Neuronal stem cell (in vitro differentiated cells): ENCODE measurements at regions not wholly inside any gene's neighbourhood (a gene's known extent, or its start where the extent isn't known, plus 50 kb on each side); places are given as distances from the start of the nearest gene placed in this dataset.

Source experiments
- DNase-seq: peaks from one replicate; pipeline ENCODE4 v3.0.0-alpha.2; 2013; ENCODE audit warnings: low spot score
- H2AFZ ChIP-seq: one replicate; pipeline ENCODE4 v1.6.1; 2013; ENCODE audit warnings: mild to moderate bottlenecking, low read length, inconsistent platforms
- H2AK5ac ChIP-seq: 2 replicates; pipeline ENCODE4 v1.6.1; 2013; ENCODE audit warnings: low read depth, mild to moderate bottlenecking, inconsistent platforms, low read length, moderate library complexity, mixed read lengths
- H2BK120ac ChIP-seq: 2 replicates; pipeline ENCODE4 v1.6.1; 2013; ENCODE audit warnings: low read depth, mild to moderate bottlenecking, inconsistent platforms, low read length, moderate library complexity, mixed read lengths
- H2BK12ac ChIP-seq: one replicate; pipeline ENCODE4 v1.6.1; 2013; ENCODE audit warnings: low read length, inconsistent platforms
- H2BK15ac ChIP-seq: 2 replicates; pipeline ENCODE4 v1.6.1; 2013; ENCODE audit warnings: mild to moderate bottlenecking, low read length, inconsistent platforms, mixed read lengths
- H2BK5ac ChIP-seq: one replicate; pipeline ENCODE4 v1.6.1; 2013; ENCODE audit warnings: inconsistent platforms, mild to moderate bottlenecking, low read length, moderate library complexity
- H3K14ac ChIP-seq: one replicate; pipeline ENCODE4 v1.6.1; 2013; ENCODE audit warnings: low read length, inconsistent platforms
- H3K18ac ChIP-seq: 2 replicates; pipeline ENCODE4 v1.6.1; 2013; ENCODE audit warnings: low read length, inconsistent platforms
- H3K23ac ChIP-seq: 2 replicates; pipeline ENCODE4 v1.6.1; 2013; ENCODE audit warnings: low read depth, mild to moderate bottlenecking, mixed read lengths, low read length, inconsistent platforms; ENCODE audit not compliant: poor library complexity
- H3K27ac ChIP-seq: replicated peaks from 3 replicates; pipeline ENCODE4 v1.5.1; 2013; ENCODE audit warnings: low read length, inconsistent platforms
- H3K27me3 ChIP-seq, 3 experiments: 2 replicates each; pipeline ENCODE4 v1.6.1; 2013; ENCODE audit warnings: low read length in 3 of 3, mild to moderate bottlenecking in 2 of 3, inconsistent platforms in 1 of 3, low read depth in 1 of 3, mixed read lengths in 1 of 3, moderate library complexity in 1 of 3; ENCODE audit not compliant: control insufficient read depth in 3 of 3, insufficient read depth in 3 of 3
- H3K36me3 ChIP-seq, 2 donors: replicated peaks in 1 of 2; 2 replicates each; pipeline ENCODE4 v1.6.1; 2013; ENCODE audit warnings: low read length in 2 of 2; ENCODE audit not compliant: control insufficient read depth in 2 of 2, insufficient read depth in 2 of 2
- H3K4ac ChIP-seq: 2 replicates; pipeline ENCODE4 v1.6.1; 2013; ENCODE audit warnings: inconsistent platforms, mild to moderate bottlenecking, low read length, moderate library complexity
- H3K4me1 ChIP-seq, 2 donors: 1 replicate in 1 of 2; 2 replicates in 1 of 2; pipeline ENCODE4 v1.6.1; 2013; ENCODE audit warnings: low read length in 2 of 2, low read depth in 1 of 2; ENCODE audit not compliant: control insufficient read depth in 2 of 2, insufficient read depth in 1 of 2
- H3K4me2 ChIP-seq: one replicate; pipeline ENCODE4 v1.6.1; 2013; ENCODE audit warnings: mild to moderate bottlenecking, low read length, inconsistent platforms; ENCODE audit not compliant: insufficient read depth, poor library complexity, severe bottlenecking
- H3K4me3 ChIP-seq, 2 donors: 2 replicates each; pipeline ENCODE4 v1.5.1; 2013; ENCODE audit warnings: low read length in 2 of 2, mild to moderate bottlenecking in 2 of 2, inconsistent platforms in 1 of 2, moderate library complexity in 1 of 2
- H3K79me1 ChIP-seq: one replicate; pipeline ENCODE4 v1.6.1; 2013; ENCODE audit warnings: low read depth, mild to moderate bottlenecking, inconsistent platforms, low read length, moderate library complexity
- H3K9ac ChIP-seq: one replicate; pipeline ENCODE4 v1.6.1; 2013; ENCODE audit warnings: mild to moderate bottlenecking, low read depth, low read length, inconsistent platforms; ENCODE audit not compliant: poor library complexity
- H3K9me3 ChIP-seq, 2 donors: replicated peaks in 1 of 2; 2 replicates each; pipeline versions ENCODE3 to v1.6.1; 2013; ENCODE audit warnings: low read length in 2 of 2, mild to moderate bottlenecking in 2 of 2, inconsistent platforms in 1 of 2, low read depth in 1 of 2, mixed read lengths in 1 of 2, moderate library complexity in 1 of 2; ENCODE audit not compliant: control insufficient read depth in 2 of 2, insufficient read depth in 1 of 2
- H4K8ac ChIP-seq: one replicate; pipeline ENCODE4 v1.6.1; 2013; ENCODE audit warnings: low read depth, mild to moderate bottlenecking, inconsistent platforms, low read length, moderate library complexity
- H4K91ac ChIP-seq: one replicate; pipeline ENCODE4 v1.6.1; 2013; ENCODE audit warnings: low read length, low read depth, mild to moderate bottlenecking, inconsistent platforms; ENCODE audit not compliant: poor library complexity
- WGBS, 2 donors: extraction: QIAGEN DNeasy Blood & Tissue Kit; methylation state at CpG; one replicate each; pipeline ENCODE4 v1.1.7; 2013; ENCODE audit warnings: missing lambda C conversion rate in 2 of 2, mixed read lengths in 1 of 2; ENCODE audit not compliant: insufficient read length in 2 of 2, insufficient replicate concordance in 1 of 2; ENCODE audit errors: extremely low coverage in 2 of 2; 5-methylcytosine and 5-hydroxymethylcytosine counted together

DNA sequence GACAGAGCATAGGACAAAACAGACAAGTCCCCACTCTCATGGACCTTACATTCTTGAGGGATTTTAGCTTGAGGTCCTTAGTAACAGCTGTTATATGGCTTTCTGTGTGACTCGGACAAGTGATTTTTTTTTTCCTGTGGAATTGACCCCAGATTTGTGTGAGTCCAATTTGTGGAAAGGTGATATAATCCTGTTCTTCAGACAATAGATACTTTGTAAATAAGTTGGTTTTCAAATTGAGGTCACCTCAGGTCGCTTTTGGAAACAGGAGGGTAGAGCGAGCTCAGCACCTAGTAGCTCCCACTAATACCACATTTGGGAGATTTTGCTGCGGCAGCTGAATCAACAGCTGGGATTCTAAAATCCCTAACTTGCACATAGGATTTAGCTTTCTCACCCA, 1008.8 kb downstream of the ADGRL3 start:
- Histone ChIP-seq H3K4me3 (no peak overlapping the region), H3K36me3 (no peaks in the 10 kb centered on the region), H3K9ac (no peak overlapping the region), H3K23ac (no peak overlapping the region), H3K27me3 (no peaks in the 10 kb centered on the region), H4K91ac (no peak overlapping the region), H2BK120ac (no peak overlapping the region), H3K79me1 (no peaks in the 10 kb centered on the region), H2AK5ac (no peak overlapping the region), H3K9me3 (peaks cover 0 to 3% of the 10 kb centered on the region in 2 donors), H2AFZ (no peak overlapping the region), H3K27ac (no peak overlapping the region), H2BK12ac (no peak overlapping the region), H3K4ac (no peak overlapping the region), H4K8ac (no peak overlapping the region), H2BK5ac (no peak overlapping the region), H2BK15ac (no peak overlapping the region), H3K4me2 (no peak overlapping the region), H3K4me1 (peaks cover 0 to 5% of the 10 kb centered on the region in 2 donors), H3K14ac (no peak overlapping the region), H3K18ac (no peak overlapping the region)
- WGBS, 2 donors, result no CpG with 5 or more reads among the region's 4 CpGs
- DNase-seq, result no peak

DNA sequence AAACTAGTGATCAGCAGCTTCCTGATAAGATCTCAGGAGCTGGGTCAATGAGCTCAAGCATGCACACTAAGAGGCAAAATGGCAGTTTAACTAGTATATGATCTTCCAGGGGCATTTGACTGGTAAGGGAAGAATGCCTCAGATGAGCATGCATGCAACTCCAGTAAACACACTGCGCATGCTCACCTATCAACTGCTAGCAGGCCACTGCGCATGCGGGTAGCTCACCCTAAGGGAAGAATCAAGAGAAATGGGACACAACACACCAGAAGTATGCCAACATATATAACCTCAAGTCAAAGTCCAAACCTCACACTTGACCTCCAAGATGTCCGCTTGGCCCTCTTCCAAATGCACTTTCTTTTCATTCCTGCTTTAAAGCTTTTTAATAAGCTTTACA, 1004.0 kb downstream of the ADGRL3 start:
- Histone ChIP-seq H3K18ac (no peak overlapping the region), H4K8ac (no peak overlapping the region), H3K4me3 (no peak overlapping the region), H3K27me3 (no peaks in the 10 kb centered on the region), H3K4me1 (peaks cover 0 to 5% of the 10 kb centered on the region in 2 donors), H2BK15ac (no peak overlapping the region), H4K91ac (no peak overlapping the region), H3K36me3 (no peaks in the 10 kb centered on the region), H3K79me1 (no peaks in the 10 kb centered on the region), H3K4ac (no peak overlapping the region), H3K4me2 (no peak overlapping the region), H3K14ac (no peak overlapping the region), H3K9me3 (peaks cover 0 to 3% of the 10 kb centered on the region in 2 donors), H2BK5ac (no peak overlapping the region), H2BK12ac (no peak overlapping the region), H2AK5ac (no peak overlapping the region), H3K23ac (no peak overlapping the region), H2BK120ac (no peak overlapping the region), H3K9ac (no peak overlapping the region), H2AFZ (no peak overlapping the region), H3K27ac (no peak overlapping the region)
- no peak for DNase-seq
- WGBS, 2 donors, result no CpG with 5 or more reads among the region's 4 CpGs

DNA sequence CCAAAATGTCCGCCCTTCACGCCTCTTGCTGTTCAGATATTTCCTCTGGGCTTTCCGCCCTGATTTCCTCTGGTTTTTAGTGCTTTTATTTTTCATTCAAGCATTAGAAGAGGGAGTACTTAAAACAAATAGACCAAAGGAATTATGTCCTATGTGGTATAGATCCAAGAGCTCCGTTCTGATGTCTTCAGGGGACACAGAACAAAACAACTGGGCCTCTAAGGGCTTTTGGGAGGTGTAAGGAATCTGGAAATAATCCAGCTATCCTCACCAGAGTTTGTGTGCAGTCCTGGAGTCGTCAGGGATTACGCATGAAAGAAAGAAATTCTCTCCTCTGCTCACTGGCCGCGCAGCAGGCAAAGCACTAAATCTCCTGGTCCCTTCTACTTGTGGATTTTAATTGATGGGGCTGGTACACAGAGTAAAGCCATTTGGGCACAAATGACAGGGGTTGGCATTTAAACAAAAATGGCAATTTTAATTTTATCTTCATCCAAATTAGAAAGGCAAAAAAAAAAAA, 999.2 kb downstream of the ADGRL3 start:
- Histone ChIP-seq H2BK5ac (no peak overlapping the region), H3K4me2 (no peak overlapping the region), H2BK12ac (no peak overlapping the region), H4K8ac (no peak overlapping the region), H2BK15ac (no peak overlapping the region), H3K36me3 (no peaks in the 10 kb centered on the region), H2BK120ac (no peak overlapping the region), H3K9me3 (peaks cover 0 to 3% of the 10 kb centered on the region in 2 donors), H2AK5ac (no peak overlapping the region), H3K4me1 (no peaks in the 10 kb centered on the region), H3K27me3 (no peaks in the 10 kb centered on the region), H3K23ac (no peak overlapping the region), H3K14ac (no peak overlapping the region), H3K79me1 (no peaks in the 10 kb centered on the region), H3K9ac (no peak overlapping the region), H3K18ac (no peak overlapping the region), H3K27ac (no peak overlapping the region), H4K91ac (no peak overlapping the region), H3K4me3 (no peak overlapping the region), H3K4ac (no peak overlapping the region), H2AFZ (peak overlapping the region; percentile 74)
- WGBS, 2 donors, result no CpG with 5 or more reads among the region's 8 CpGs
- DNase-seq, result no peak

DNA sequence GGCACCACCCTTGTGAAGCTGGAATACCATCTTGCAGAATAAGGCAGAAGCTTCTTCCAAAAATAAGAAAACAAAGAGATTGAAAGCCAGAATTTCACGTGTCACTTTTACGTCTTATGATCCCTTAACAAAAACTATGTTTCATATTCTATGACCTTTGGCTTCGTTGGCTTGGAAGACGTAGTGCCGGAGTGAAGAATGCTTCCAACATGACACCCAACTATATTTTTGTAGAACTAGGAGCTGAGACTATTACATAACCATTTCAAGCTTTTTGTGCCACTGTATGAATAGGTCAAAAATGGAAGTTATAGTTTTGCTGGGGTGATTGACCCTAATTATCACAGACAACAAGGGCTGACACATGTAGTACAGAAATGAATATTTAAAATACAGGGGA, 996.2 kb downstream of the ADGRL3 start:
- no peaks in the 10 kb centered on the region for H3K27me3 ChIP-seq
- no peak overlapping the region for H2BK12ac ChIP-seq
- H3K4me2 ChIP-seq, result no peak overlapping the region
- H2BK5ac ChIP-seq, result no peak overlapping the region
- no peak overlapping the region for H3K23ac ChIP-seq
- no peak overlapping the region for H2BK15ac ChIP-seq
- H2AK5ac ChIP-seq, result no peak overlapping the region
- no CpG with 5 or more reads among the region's 5 CpGs for WGBS, 2 donors
- no peak overlapping the region for H2BK120ac ChIP-seq
- H3K27ac ChIP-seq, result no peak overlapping the region
- no peak overlapping the region for H3K9ac ChIP-seq
- no peak overlapping the region for H3K18ac ChIP-seq
- no peak overlapping the region for H3K14ac ChIP-seq
- DNase-seq, result no peak
- no peaks in the 10 kb centered on the region for H3K4me1 ChIP-seq
- H2AFZ ChIP-seq, result no peak overlapping the region
- no peak overlapping the region for H4K8ac ChIP-seq
- H3K4me3 ChIP-seq, result no peak overlapping the region
- H3K79me1 ChIP-seq, result no peaks in the 10 kb centered on the region
- no peaks in the 10 kb centered on the region for H3K9me3 ChIP-seq
- no peaks in the 10 kb centered on the region for H3K36me3 ChIP-seq
- H3K4ac ChIP-seq, result no peak overlapping the region
- H4K91ac ChIP-seq, result no peak overlapping the region
